Stomach (tissue), 4 donors: ENCODE measurements at regions not wholly inside any gene's neighbourhood (a gene's known extent, or its start where the extent isn't known, plus 50 kb on each side); places are given as distances from the start of the nearest gene placed in this dataset.

Experiments used
- EP300 ChIP-seq: sonication (generic); formaldehyde crosslinking; IDR thresholded peaks from one replicate; pipeline ENCODE4 v1.6.1; 2017; ENCODE audit warnings: antibody characterized with exemption
- POLR2A ChIP-seq, 4 donors: fragments of 450-650 bp; IDR thresholded peaks; one replicate each; pipeline ENCODE4 v1.6.1; 2016; ENCODE audit warnings: antibody characterized with exemption in 4 of 4, control low read depth in 2 of 4, mild to moderate bottlenecking in 1 of 4, moderate library complexity in 1 of 4
- TF ChIP-seq, protein P1 (sequence below), 7 experiments: fragments of 450-650 bp in 4 of 7; fragments of 200-600 bp in 3 of 7; sonication (generic) in 3 of 7; IDR thresholded peaks; one replicate each; pipeline ENCODE4 v1.5.1; 2016 to 2019; ENCODE audit warnings: antibody characterized with exemption in 7 of 7, control low read depth in 2 of 7, mild to moderate bottlenecking in 1 of 7

- TF ChIP-seq POLR2A (IDR thresholded peaks at IDR 0.05) (no peak), EP300 (no peak)
- TF ChIP-seq, protein P1, sequence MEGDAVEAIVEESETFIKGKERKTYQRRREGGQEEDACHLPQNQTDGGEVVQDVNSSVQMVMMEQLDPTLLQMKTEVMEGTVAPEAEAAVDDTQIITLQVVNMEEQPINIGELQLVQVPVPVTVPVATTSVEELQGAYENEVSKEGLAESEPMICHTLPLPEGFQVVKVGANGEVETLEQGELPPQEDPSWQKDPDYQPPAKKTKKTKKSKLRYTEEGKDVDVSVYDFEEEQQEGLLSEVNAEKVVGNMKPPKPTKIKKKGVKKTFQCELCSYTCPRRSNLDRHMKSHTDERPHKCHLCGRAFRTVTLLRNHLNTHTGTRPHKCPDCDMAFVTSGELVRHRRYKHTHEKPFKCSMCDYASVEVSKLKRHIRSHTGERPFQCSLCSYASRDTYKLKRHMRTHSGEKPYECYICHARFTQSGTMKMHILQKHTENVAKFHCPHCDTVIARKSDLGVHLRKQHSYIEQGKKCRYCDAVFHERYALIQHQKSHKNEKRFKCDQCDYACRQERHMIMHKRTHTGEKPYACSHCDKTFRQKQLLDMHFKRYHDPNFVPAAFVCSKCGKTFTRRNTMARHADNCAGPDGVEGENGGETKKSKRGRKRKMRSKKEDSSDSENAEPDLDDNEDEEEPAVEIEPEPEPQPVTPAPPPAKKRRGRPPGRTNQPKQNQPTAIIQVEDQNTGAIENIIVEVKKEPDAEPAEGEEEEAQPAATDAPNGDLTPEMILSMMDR (IDR thresholded peaks at IDR 0.05): no peak
These were observed 248.2 kb upstream of the KCNMB2 start for GRCh38 chr3:178288074-178288473.
